ENCODE measurements at regions not wholly inside any gene's neighbourhood (a gene's known extent, or its start where the extent isn't known, plus 50 kb on each side); places are given as distances from the start of the nearest gene placed in this dataset.

- TF ChIP-seq CTCF (IDR thresholded peaks at IDR 0.05; ENCODE audit: insufficient read depth, low read length) (no peak), POLR2AphosphoS5 (IDR thresholded peaks at IDR 0.05; ENCODE audit: low read depth) (no peak), GABPA (IDR thresholded peaks at IDR 0.05; ENCODE audit: low read depth) (no peak), REST (IDR thresholded peaks at IDR 0.05; ENCODE audit: insufficient replicate concordance, low read depth) (no peak)
These were observed 227.6 kb upstream of the FOXN3 start for GRCh38 chr14:89644641-89645040.
